ENCODE measurements at regions not wholly inside any gene's neighbourhood (a gene's known extent, or its start where the extent isn't known, plus 50 kb on each side); places are given as distances from the start of the nearest gene placed in this dataset.

DNA sequence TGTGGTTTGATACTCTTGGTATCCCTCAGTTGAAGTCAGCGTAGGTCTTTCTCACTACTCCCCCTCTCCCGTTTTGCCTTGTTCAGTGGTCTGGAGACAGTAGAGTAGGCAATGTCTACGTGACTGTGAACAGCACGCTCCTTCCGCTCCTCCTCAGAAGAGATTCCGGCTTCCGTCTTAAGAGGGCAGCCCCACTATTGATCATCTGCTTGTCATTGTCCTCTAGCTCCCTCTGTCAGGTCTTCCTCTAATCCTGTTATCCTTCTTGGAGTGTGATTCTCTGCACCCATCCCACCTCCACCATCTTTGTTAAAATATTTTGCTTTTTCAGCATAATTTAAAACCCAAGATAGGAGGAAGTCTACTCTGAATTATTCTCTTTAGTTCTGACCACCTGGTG lies 129.9 kb upstream of the KCNK2 start:
- Histone ChIP-seq H3K9me3 (no peaks in the 10 kb centered on the region), H3K36me3 (no peaks in the 10 kb centered on the region), H3K4me1 (no peaks in the 10 kb centered on the region), H3K27me3 (peaks cover 0 to 5% (median 0%) of the 10 kb centered on the region in 9 donors), H3K4me3 (no peak overlapping the region), H3K27ac (no peak overlapping the region)
- ATAC-seq (no peak), DNase-seq (no peak)
- TF ChIP-seq POLR2A (IDR thresholded peaks at IDR 0.05) = no peak
- TF ChIP-seq, protein P1, sequence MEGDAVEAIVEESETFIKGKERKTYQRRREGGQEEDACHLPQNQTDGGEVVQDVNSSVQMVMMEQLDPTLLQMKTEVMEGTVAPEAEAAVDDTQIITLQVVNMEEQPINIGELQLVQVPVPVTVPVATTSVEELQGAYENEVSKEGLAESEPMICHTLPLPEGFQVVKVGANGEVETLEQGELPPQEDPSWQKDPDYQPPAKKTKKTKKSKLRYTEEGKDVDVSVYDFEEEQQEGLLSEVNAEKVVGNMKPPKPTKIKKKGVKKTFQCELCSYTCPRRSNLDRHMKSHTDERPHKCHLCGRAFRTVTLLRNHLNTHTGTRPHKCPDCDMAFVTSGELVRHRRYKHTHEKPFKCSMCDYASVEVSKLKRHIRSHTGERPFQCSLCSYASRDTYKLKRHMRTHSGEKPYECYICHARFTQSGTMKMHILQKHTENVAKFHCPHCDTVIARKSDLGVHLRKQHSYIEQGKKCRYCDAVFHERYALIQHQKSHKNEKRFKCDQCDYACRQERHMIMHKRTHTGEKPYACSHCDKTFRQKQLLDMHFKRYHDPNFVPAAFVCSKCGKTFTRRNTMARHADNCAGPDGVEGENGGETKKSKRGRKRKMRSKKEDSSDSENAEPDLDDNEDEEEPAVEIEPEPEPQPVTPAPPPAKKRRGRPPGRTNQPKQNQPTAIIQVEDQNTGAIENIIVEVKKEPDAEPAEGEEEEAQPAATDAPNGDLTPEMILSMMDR (IDR thresholded peaks at IDR 0.05) = no peak
- WGBS, 4 donors = 57 to 65% (median 63%) methylated on average over 7 of the region's 7 CpGs
- intact Hi-C loops (cut with DNase I) = no loop called here

DNA sequence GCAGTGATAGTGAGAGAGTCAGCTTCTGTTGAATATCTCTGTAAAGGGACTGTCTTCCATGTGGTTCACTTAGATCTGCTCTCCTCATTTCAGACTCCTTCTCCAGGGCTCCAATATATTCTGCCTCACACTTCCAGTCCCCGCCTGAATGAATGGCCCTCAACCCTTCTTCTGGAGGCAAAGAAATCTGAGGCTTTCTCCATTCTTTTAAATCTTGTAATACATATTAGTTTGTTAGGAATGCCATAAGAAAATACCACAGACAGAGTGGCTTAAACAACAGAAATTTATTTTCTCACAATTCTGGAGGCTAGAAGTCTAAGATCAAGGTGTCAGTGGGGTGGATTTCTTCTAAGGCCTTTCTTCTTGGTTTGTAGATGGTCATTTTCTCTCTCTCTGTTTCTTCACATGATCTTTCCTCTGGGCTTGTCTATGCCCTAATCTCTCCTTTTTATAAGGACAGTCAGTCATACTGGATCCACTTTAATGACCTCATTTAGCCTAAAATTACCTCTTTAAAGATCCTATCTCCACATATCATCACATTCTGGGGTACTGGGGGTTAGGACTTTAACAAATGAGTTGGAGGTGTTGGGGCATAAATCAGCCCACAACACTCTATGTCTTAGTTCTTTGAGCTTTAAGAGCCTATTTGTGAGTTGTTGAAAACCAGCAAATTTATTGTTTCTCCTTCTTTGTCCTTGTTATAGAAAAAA lies 128.5 kb upstream of the KCNK2 start:
- Histone ChIP-seq H3K4me1 (no peaks in the 10 kb centered on the region), H3K4me3 (no peak overlapping the region), H3K27me3 (peaks cover 0 to 5% (median 0%) of the 10 kb centered on the region in 9 donors), H3K27ac (no peak overlapping the region), H3K9me3 (no peaks in the 10 kb centered on the region), H3K36me3 (no peaks in the 10 kb centered on the region)
- WGBS, 4 donors = 91 to 96% (median 92%) methylated on average over 1 of the region's 1 CpG
- intact Hi-C loops (cut with DNase I) = no loop called here
- no peak for DNase-seq
- ATAC-seq = no peak
- TF ChIP-seq, protein P1 (IDR thresholded peaks at IDR 0.05) = no peak
- TF ChIP-seq POLR2A (IDR thresholded peaks at IDR 0.05) = no peak

DNA sequence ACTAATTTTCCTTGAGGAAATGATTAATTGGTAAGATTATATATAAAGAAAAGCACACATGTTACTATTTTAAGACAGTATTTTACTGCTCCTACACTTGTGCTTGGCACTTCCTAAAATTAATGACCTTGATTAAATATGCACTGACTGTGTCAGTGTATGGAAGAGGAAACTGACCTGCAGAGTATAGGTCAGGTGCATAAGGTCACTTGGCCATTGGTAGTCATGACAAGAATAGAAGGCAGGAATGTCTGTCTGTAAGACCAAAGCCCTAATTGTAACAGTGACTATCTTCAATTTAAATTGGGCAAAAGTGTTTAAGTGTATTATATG lies 128.0 kb upstream of the KCNK2 start:
- Histone ChIP-seq H3K27me3 (peaks cover 0 to 5% (median 0%) of the 10 kb centered on the region in 9 donors), H3K9me3 (no peaks in the 10 kb centered on the region), H3K27ac (no peak overlapping the region), H3K36me3 (no peaks in the 10 kb centered on the region), H3K4me1 (no peaks in the 10 kb centered on the region), H3K4me3 (no peak overlapping the region)
- DNase-seq (no peak), ATAC-seq (no peak)
- intact Hi-C loops (cut with DNase I) = no loop called here
- TF ChIP-seq POLR2A (IDR thresholded peaks at IDR 0.05) = no peak
- TF ChIP-seq, protein P1 (IDR thresholded peaks at IDR 0.05) = no peak

DNA sequence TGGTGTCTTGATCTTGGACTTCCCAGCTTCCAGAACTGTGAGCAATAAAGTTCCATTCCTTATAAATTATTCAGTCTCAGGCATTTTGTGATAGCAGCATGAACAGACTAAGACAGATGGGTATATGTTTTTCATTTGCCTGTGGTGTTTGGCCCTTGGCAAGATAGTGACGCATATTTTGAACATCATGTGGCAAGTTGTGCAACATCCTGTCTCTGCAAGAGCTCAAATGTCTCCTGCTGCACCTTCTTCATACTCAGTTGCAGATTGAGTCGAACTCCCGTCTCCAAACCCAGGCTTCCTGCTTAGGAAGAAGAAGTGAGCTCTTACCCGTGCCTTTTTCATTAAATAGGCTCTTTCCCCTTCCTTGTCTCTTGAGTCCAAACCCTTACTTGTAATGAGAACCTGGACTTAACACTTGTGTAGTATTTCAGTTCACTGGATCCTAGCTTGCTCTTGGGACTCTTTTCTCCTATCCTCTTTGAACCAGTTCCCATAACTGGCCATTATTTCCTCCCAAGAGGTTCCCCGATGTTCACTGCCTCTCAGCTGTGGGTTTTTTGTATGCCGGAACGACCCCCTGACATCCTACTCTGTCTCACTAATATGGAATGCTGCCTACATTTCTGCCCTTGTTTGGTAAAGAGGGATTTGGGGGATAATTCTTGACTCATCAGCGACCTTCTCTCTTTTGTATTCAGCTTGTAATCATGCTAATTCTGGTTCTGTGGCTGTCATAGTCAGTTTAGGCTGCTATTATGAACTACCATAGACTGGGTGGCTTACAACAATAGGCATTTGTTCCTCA lies 125.0 kb upstream of the KCNK2 start:
- H3K27ac ChIP-seq = no peak overlapping the region
- ATAC-seq (peak in 1 of 4 donors; percentile 12), DNase-seq (no peak)
- H3K4me3 ChIP-seq = no peak overlapping the region
- intact Hi-C loops (cut with DNase I) = no loop called here
- WGBS, 4 donors = 75 to 79% (median 76%) methylated on average over 8 of the region's 8 CpGs
- TF ChIP-seq, protein P1 (IDR thresholded peaks at IDR 0.05) = no peak
- TF ChIP-seq POLR2A (IDR thresholded peaks at IDR 0.05) = no peak
- no peaks in the 10 kb centered on the region for H3K36me3 ChIP-seq
- H3K4me1 ChIP-seq = no peaks in the 10 kb centered on the region
- H3K9me3 ChIP-seq = peaks cover 0 to 7% (median 0%) of the 10 kb centered on the region in 12 donors
- peaks cover 0 to 5% (median 0%) of the 10 kb centered on the region in 9 donors for H3K27me3 ChIP-seq

All from heart left ventricle (tissue), 16 donors.